Forelimb muscle (tissue), 1 donor: ENCODE measurements at regions not wholly inside any gene's neighbourhood (a gene's known extent, or its start where the extent isn't known, plus 50 kb on each side); places are given as distances from the start of the nearest gene placed in this dataset.
"Not testable (repeated sequence)": the region's sequence is repeated elsewhere in the genome, so short reads cannot be mapped to it uniquely, and the experiment has no call there.

Experiments used
- DNase-seq: peaks from one replicate; pipeline ENCODE4 v3.0.0-alpha.2; 2013; ENCODE audit warnings: low read depth

DNA sequence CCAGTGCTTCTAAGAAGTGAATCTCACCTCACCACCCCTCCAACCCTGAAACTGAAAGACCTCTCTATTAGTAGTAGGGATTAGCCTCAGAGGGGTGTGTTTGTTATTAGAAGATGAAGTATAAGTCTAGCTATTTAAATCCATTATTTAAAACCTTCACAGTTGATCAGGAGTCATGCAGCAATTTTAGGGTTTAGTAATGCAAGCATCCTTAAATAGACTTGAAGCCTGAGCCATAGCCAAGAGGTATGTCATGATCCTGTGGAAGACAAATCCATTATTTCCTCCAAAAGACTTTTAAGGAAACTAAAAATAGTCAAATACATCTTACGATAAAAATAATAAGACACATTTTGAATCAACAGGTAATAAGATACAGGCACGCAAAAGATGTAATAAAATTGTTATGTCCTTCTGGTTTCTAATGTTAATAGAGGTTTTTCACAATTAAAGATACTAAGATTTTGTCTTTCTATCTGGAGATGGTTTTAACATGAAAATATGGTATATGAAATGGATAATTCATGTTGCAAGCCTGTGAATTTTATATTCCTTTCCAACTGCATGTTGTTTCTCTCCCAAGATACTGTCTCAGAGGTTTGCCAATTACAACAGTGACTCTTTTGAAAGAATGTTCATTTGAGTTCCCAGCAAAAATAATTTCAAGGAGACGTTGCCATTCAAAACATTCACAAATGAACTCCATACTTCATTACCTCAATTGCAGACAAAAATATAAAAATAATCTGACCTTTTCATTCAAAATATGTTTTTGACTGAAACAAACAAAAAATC lies 68.0 kb downstream of the LUZP4 start:
- DNase-seq = no peak

GRCh38 chrX:115359508-115359907 lies 70.0 kb downstream of the LUZP4 start:
- not testable (repeated sequence) for DNase-seq

DNA sequence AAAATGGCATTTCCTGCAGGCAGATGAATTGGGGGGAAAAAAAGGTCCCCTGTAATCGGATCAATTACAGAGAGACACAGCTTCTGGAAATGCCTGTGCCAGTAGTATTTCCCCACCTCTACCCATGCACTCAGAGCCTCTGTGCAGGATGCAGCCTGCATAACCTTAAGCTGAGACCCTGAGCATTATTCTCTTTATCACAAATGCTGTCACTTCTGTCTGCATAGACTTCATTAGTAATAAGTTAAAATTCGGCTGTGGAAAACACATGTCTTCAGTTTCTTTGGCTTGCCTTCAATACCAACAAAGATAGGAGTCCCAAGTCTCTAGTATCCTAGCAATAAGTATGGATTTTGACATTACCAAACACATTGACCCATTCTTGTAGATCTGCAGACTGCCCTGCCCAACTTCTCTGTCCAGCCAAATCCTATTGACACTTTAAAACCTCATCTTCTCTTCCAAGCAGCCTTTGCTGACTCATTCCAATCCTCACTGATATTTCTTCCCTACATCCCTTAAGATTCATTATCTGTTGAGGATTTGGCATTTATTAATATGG lies 70.8 kb downstream of the LUZP4 start:
- no peak for DNase-seq

- no peak for DNase-seq
Observed at GRCh38 chrX:115362334-115363095, 73.0 kb downstream of the LUZP4 start.

DNA sequence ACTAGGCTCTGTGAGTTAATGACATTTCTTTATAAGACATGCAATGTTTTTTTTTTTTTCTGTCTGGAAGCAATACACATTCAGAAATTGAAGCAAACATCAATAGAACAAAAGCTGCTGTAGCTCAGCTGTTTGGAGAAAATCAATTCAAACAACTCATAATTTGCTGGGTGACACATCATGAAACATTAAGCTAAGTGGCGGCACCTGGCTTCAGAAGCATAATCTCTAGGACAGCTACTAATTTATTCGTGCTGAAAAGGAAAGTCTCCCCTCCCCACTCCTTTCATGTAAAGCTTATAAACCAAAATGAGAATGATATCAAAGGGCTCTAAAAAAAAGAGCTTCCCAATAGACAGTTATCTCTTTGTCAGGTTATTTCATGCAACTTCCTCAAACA lies 73.9 kb downstream of the LUZP4 start:
- no peak for DNase-seq

DNA sequence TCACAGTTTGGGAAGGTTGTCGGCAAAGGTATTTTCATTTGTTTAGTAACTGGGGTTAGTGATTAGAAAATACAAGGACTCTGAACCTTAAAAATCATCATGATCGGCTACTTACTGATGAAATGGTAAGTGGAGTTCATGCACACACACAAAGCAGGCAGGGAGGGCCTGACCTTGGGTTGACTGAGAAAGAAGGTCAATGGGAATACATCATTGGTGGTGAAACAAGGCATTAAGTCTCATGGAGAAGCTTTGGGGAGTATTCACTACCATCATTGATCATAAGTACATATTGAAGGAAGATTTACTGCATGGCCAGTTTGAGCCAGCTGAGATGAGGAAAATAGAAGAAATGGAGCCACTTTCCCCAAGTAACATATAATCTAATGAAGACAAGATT lies 74.4 kb downstream of the LUZP4 start:
- no peak for DNase-seq

DNA sequence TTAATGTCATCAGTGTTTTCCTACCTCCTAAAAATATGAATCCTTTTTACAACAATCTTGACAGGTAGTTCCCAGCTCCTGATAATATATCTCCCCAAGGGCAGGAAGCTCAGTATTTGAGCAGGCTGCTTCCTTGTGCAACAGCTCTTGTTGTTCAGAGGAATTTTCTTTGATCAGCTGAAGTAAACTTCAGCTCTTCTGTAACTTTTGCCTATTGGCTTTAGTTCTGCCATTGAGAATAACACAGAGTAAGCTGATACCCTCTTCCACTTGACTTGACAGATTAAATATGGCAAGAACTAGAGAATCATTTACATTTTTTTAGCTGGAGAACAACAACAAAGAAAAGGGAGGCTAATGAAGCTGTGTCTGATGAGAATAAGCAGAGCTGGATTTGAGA lies 75.2 kb downstream of the LUZP4 start:
- no peak for DNase-seq

DNA sequence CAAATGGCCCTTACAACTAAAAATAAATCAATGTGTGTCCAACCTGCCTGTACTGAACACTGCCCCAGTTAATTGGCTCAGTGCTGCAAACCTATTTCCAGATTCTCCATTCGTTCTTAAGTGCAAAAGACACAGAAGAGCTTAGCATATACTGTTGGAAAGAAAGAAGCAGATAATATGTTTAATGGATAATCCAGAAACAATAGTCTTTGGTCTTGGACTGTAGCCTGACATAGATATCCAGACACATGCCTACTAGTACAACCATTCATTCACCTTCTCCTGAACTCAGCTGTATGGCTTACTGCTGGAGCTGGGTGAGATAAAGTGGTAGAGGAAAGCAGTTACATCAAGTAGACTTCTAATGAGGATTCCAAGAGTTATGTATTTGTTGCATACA lies 77.0 kb downstream of the LUZP4 start:
- DNase-seq = no peak

DNA sequence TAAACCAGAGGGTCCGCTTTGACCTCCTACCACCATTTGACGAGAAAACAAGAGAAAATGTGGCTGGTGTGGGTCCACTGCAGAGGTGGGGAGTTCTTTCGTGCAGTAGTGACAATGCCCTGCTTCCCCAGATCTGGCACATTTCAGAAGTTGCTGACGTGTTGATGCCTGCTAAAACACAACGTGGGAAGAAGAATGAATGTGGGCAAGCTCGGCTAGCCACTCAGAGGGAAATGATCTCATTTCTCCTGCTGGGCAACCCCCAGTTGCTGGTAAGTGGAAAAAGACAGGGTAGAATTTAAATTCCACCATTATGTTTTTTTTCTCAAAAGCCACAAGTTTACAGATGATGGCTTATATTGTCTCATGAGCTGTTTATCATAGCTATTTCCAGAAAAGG lies 77.9 kb downstream of the LUZP4 start:
- DNase-seq = no peak

GRCh38 chrX:115367951-115368350 lies 78.4 kb downstream of the LUZP4 start:
- DNase-seq = no peak

DNA sequence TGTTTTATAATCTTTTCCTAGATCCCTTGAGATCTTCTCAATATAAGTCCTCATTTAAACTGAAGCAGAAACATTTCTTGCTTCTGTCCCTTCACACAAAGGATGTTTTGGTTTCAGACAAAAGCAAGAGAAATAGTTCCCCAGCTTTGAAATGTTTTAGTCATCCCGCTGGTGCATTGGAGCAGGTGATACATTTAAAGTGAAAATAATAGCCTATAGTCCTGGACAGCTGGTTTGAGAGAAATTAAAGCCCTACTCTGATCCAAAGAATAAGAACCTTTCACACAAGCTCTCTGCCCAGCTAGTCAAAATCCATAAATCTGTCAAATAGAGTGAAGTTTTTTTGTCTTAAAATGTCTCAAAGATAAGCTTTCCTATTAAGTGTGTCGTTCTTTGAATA lies 79.4 kb downstream of the LUZP4 start:
- DNase-seq = no peak

DNA sequence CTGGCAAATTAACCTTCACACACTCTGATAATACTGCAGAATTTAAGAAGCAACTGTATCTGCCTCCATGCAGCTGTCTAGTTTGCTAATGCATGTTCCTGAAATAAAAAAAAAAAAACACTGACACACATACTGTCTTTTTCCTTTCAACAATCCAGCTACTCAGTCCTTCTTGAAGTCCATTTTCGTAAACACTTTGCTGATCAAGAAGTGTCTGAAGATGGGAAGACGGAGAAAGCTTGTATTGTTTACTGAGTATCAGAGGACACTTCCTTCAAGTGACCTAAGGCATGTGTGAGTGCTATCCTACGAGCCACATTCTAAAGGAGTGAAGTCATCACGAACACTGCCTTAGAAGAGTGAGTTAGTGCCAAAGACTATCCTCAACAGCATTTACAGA lies 82.6 kb downstream of the LUZP4 start:
- no peak for DNase-seq

GRCh38 chrX:115373308-115373707 lies 83.8 kb downstream of the LUZP4 start:
- no peak for DNase-seq

DNA sequence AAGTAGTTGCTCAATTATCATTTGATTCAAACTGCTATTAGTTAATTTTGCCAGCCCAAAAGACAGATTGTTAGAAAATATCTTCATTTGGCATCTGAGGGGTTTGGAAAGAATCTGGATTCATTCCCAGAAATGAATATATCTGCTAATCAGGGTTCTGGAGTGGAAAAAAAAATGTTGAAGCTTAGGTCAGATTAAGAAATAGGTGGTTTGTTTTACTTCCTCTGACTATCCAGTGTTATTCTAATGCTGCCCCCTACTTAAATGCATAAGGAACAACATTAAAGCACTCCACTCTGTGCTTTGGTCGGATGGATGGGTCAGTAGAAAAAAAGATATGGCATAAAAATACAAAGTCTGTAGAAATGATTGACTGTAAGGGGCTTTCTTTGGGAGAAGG lies 89.0 kb downstream of the LUZP4 start:
- DNase-seq = no peak

- no peak for DNase-seq
Observed at GRCh38 chrX:115387327-115387726, 97.8 kb downstream of the LUZP4 start.

- no peak for DNase-seq
Observed at GRCh38 chrX:115388879-115389278, 99.4 kb downstream of the LUZP4 start.

GRCh38 chrX:115390078-115390477 lies 100.6 kb downstream of the LUZP4 start:
- DNase-seq = no peak

DNA sequence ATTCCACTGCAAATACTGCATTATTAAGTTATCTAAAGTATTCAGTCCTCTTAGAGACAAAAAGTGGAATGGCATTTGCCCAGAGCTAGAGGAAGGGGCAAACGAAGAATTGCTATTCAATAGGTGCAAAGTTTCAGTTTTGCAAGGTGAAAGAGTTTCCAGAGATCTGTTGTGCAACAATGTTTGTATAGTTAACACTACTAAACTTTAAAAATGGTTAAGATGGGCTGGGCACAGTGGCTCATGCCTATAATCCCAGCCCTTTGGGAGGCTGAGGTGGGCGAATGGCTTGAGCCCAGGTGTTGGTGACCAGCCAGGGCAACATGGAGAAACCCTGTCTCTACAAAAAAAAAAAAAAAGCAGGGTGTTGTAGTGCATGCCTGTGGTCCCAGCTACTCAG lies 102.5 kb downstream of the LUZP4 start:
- DNase-seq = no peak

DNA sequence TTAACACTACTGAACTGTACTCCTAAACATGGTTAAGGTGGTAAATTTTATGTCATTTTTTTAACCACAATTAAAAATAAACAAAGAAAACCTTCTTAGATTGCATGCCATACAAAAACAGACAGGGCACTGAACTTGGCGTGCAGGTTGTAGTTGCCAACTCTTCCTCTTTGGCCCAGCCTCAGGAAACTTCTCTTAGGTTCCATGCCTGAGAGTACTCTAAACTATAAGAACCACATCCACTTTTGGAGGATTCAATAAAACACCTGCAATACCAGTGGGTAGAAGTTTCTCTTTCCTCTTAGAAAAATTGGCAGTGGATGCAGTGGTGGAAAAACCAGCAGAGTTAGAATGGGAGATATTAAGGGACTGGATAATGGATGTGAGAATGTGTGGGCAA lies 103.4 kb downstream of the LUZP4 start:
- no peak for DNase-seq

DNA sequence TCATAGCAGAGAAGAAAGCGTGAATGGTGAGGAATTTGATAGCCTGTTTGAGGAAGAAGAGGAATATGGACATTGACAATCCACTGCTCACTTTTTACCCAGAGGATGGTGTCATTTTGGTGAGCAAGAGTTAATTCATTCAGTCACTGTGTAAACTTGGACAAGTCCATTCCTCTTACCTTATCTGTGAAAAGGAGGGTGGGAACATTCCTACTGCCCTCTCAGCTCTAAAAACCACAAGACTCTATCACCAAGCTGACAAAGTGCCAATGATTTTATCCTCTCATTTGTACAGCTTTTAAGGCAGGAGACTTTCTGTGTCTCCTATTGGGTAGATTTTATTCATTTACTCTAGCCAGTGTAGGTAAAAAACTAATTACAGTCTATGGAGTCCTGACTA lies 103.8 kb downstream of the LUZP4 start:
- no peak for DNase-seq

DNA sequence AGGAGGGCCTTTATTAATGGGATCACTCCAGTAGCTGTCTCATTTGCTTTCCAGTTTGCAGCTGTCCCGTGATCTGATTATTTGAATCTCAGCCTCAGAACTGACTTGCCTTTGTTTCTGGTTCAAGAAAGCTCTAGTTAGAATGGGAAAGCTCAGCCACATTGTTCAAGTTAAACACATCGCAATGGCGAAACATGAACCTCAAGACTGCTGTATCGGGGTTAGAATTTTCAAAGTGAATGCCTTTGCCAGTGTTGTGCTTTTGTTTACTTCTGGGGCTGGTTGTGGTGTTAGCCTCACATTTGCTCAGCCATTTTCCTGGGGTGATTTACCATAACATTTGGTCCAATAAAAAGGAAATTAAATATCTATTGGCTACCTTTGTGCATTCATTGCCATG lies 105.3 kb downstream of the LUZP4 start:
- not testable (repeated sequence) for DNase-seq

GRCh38 chrX:115399306-115399705 lies 109.8 kb downstream of the LUZP4 start:
- no peak for DNase-seq

DNA sequence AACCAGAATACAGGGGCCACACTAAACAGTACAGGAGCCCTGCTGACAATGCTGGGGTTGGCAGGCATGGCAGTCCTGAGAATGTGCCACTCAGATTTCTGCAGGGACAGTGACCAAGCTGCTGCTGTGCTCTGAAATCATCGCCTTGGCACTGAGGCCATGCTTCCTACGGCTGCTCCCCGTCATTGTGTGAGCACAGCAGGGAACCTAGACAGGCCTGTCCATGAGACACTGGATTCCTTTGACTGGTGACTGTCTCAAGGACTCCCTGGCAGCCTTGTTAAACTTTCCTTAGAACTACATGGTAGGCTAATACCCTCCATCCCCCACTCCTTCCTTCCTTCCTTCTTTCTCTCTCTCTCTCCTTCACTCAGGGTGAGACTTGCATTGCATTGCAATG lies 111.4 kb downstream of the LUZP4 start:
- no peak for DNase-seq
